HG02973 (cell line): ENCODE measurements at regions not wholly inside any gene's neighbourhood (a gene's known extent, or its start where the extent isn't known, plus 50 kb on each side); places are given as distances from the start of the nearest gene placed in this dataset.
"Not testable (repeated sequence)": the region's sequence is repeated elsewhere in the genome, so short reads cannot be mapped to it uniquely, and the experiment has no call there.

Experiments used
- ATAC-seq: cut with Tn5 transposase; IDR thresholded peaks from one replicate; pipeline ENCODE4 v1.9.1; 2021; ENCODE audit warnings: moderate library complexity; ENCODE audit not compliant: unreplicated experiment

DNA sequence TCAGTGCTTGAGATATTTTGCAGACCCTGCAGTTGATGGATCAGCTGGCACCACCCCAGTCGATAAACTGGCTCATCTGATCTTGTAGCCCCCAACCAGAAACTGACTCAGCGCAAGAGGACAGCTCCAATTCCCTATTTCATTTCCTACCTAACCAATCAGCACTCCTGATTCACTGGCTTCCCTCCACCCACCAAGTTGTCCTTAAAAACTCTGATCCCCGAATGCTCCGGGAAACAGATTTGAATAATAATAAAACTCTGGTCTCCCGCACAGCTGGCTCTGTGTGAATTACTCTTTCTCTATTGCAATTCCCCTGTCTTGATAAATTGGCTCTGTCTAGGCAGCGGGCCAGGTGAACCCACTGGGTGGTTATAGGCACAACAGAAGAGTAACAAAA lies 289.4 kb upstream of the SYT1 start:
- not testable (repeated sequence) for ATAC-seq

DNA sequence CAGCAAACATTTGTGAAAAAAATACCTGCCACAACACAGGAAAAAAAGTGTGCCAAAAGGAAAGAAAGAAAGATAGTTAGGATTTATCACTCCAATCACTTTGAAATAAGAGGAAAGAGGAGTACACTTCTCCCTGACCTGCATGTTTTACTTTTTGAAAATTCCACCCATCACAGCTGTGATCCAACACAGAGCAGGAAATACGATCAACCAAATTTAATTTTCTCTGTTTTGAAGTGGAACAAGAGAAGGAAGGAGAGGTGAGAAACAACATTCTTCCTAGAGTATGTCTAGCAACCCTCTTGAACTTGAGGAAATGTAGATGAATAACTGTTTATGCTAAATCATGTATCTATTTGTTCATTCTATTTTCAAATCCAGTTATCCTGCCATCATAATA lies 284.7 kb upstream of the SYT1 start:
- ATAC-seq = no peak

DNA sequence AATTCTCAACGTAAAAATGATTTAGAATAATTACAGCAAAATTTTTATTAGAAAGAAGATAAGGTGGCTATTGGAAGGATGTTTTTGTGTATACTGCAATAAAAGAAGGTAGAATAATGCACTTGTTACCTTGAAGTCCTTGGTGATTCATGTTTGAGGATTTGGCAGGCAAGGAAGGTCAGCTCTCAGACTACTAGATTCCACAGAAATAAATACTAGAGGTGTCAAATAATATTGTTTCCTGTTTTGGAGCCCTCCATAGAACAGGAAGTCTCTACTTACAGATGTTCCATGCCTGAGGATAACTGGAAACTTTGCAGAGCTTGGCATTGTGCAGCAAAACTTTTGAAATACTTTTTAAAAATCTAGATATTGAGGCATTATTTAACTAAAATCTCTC lies 284.3 kb upstream of the SYT1 start:
- ATAC-seq = no peak

DNA sequence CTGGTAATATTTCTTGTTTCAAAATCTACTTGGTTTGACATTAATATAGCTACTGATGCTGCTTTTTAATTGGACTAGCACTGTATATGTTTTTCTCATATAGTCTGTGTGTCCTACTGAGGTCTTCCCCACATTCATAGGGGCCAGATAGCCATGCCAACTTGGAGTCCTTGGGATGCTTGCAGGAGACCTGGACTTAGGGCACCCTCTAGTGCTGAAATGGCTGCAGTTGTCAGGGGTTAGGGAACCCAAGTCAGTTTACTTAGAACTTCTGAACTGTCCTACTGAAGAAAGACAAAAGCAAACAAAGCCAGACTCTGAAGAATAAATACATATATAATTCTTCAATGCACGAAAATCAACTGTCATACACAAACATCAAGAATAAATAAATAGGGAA lies 279.9 kb upstream of the SYT1 start:
- ATAC-seq = no peak

DNA sequence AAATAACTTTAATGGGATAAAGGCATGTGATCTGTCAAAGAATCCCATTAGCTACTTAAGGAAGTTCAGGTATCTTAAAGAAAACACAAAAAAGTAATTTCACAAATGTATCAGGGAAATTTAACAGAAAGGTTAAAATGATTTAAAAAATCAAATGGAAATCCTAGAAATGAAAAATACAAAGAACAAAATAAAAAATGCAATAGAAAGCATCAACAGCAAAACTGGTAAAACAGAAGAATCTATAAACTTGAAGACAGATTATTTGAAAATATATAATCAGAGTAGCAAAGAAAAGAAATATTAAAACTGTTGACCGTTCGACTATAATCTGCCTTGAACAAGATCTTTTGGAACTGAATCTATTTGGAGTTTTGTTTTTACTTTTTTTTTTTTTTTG lies 279.4 kb upstream of the SYT1 start:
- ATAC-seq = no peak

DNA sequence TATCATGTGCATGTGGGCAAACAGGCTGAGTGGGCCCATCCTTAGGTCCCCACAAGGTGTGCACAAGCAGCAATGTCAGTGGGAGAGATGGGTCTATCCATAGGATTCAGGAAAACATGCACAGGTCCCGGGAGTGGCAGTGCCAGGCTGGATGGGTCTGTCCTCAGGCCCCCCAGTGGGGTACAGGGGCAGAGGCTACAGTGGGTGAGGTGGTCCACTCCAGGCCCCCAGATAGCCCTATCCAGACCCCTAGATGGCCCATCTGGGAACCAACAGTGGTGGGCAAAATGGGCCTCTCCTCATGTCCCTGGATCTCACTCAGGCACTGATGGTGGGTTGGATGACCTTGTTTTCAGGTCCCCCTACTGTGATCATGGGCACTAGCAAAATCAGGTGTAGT lies 277.8 kb upstream of the SYT1 start:
- ATAC-seq = no peak

DNA sequence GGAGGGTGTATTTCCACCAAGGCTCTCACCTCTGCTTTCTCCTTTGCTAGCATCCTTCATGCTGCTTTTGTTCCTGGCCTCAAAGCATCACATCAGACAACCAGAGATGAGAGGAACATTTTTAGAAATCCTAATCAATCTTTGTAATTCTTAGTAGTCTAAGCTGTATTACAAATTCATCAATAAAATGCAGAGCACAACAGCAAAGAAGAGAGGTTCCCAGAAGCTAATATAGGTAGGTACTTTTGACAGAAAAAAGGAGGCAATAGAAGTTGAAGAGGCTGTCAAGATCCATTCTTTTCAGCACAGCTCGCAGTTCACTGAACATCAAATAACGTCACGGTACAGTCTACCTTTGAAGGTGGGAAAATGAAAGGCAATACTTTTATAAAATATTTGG lies 265.2 kb upstream of the SYT1 start:
- ATAC-seq = no peak

DNA sequence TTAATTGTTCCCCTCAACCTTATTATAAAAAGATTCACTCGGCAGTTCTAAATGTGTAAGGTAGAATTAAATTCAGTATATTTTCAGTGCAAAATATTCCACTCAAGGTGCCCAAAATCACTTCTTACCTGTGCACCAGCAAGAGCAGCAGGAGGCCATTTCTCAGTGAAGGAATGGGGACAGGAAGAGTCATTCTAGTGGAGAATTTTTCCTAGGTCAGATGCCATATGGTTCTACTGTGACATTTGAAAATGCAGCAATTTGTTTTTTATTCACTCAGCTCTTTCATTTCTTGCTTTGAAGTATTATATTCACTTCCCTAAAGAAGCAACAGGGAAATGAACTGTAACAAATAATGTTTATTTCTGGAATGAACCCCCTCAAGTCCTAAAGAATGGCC lies 264.0 kb upstream of the SYT1 start:
- ATAC-seq = no peak

DNA sequence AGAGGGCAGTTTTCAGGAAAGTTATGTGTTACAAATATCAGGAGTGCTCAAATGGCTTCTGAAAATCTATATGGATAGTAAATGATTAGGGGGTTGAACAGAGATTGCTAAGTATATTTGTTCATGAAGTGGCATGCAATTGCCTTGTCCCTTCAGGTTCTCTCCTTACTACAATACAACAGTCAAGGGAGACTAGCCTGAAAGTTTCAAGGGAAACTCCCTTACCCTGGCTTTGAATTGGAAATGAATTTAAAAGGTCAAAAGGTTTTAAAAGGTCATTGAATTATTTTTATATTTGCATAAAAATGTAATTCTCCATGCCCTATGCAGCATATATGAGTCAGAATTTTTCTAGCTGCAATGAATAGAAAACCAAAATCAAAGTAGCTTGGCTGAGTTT lies 253.1 kb upstream of the SYT1 start:
- ATAC-seq = no peak

DNA sequence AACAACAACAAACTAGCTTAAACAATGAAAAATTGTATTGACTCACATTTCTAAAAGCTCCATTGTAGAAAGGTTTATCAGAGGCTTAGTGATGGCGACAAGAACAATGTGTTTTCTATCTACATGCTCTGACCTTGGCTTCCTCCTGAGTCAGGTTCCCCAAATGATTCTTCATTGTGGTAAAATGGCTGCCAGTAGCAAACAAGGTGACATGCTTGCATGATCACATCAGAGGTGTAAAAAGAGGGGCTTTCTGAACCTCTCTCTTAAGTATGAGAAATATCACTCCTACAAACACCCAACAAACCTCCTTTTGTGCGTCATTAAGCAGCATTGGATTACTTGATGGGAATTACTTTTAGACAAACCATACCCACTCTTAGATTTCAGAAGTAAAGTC lies 252.4 kb upstream of the SYT1 start:
- ATAC-seq = no peak

DNA sequence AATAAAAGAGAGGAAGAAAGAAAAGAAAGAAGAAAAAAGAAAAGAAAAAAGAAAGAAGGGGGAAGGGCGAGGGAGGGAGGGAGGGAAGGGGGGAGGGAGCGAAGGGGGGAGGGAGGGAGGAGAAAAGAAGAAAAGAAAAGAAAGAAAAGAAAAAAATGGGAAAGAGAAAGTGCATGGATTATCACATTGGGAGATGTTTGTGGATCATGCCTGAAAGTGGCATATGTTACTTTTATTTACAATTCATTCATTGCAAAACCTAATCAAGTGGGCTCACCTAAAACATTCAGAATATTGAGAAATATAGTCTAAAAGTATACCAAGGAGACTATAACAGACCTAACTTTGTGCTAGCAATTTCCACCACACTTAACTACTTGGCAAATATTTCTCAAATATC lies 246.9 kb upstream of the SYT1 start:
- no peak for ATAC-seq

DNA sequence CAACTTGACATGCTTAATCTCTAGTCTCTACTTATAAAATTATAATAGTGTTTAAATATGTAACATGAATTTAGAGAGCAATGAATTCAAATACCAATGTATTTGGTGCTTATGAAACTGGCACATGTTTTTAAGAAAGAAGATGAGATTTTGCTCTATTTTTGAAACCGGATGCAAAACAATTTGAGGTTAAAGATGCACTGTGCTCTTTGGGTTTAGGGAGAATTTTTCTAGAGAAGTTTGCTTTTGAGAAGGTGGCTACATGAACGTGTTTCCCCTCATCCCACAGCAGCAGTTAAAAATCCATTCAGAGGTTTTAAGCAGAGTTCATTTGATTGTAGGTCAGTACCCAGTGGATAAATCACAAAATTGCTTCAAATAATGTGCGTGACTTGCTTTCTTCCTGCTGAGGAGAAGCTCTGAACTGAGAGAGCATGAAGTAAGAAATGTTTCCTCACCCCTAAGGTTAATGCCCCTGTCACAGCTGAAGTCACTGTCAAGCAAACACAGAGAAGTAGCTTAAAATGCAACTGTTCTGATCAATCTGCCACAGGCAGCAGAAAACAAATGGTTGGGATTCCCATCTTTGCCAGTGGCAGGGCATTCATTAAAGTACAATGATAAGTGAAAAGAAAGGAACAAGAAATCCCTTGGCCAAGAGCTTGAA lies 241.9 kb upstream of the SYT1 start:
- no peak for ATAC-seq

DNA sequence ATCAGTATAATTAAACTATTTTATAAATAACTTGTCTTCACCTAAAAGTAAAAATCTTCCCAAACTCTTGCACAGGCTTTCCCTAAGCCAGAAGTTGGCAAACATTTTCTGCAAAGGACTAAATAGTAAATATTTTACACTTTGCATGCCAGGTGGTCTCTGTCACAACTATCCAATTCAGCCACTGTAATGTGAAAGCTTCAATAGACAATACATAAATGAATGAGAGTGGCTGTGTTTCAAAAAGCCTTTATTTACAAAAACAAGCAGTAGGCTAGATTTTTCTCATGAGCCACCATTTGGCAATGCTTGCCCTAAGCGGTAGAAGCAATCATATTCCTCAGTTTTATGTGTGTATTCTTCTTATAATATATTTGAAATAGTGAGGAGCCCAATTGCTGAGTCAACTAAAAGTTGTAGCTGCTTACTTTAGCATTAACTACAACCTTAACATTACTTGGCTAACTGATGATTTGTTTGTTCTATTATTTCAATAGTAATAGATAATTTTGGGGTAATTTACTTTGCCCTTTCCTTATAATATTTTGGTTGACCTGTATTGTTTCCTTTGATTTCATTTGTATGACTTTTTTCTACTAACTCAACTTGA lies 236.0 kb upstream of the SYT1 start:
- no peak for ATAC-seq

DNA sequence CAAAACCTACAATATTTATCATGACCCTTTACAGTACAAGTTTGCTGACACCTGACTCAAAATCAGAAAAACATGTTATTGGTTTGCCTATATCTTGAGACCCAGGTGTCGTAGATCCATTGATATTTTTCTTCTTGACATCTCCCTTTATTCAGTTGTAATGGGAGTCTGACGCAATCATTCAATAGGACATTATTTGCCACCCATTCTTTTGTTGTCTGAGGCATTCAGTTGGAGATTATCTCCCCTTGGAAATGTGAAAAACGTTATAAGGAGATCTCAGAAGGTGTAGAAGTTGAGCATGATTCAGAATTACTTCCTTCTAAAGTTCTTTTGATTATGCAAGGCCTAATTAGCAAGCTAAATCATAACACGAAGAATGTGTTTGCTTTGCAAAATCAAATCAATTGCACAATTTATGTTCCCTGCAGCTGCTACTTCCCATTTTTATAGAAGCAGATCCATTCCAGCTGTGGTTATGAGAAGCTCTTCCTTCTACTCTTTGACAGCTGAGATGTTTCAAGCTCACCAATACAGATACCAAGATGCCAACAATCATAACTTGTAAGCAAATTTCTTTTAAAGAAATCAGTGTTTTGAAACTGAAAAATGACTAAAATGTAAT lies 228.2 kb upstream of the SYT1 start:
- ATAC-seq = no peak

DNA sequence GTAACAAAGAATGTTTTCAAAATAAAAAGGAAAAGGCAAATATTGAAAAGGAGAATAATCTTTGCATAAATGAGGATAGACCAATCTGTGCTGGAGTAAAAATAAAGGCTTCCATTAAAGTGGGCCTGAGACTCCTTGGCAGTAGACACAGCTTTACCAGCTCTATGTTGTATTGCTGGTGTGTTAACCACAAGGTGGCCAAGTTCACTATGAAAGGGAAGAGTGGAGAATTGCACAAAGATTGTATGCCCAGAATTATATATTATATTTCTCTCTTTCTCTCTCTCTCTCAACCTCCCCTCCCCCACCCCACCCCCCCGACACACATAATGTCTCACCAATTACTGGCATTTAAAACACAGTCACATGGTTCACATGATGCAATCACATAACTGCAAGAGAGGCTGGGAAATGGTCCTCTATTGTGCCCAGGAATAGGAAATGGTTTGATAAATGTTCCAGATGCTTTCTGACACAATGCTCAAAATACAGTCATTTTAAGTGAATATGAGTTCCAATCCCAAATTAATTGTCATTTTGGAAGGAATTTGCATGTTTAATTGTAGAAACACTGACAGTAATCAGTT lies 222.6 kb upstream of the SYT1 start:
- ATAC-seq = no peak

DNA sequence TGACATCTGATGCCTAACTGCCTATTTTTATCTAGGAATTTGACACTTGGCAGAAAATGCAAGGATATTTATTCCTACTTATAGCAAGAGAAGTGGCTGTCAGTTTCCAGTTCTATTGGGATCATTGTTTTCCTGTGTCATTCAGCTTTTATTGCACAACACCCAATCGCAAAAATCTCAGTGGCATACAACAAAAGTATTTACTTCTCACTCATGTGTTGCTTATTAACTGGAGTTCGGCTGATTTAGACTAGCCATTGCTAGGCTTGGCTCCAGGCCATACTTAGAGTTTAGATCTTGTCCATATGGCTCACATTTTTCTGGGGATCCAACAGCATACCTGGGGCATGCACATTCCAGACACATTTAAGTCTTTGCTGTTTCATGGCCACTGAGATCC lies 218.6 kb upstream of the SYT1 start:
- ATAC-seq = no peak

DNA sequence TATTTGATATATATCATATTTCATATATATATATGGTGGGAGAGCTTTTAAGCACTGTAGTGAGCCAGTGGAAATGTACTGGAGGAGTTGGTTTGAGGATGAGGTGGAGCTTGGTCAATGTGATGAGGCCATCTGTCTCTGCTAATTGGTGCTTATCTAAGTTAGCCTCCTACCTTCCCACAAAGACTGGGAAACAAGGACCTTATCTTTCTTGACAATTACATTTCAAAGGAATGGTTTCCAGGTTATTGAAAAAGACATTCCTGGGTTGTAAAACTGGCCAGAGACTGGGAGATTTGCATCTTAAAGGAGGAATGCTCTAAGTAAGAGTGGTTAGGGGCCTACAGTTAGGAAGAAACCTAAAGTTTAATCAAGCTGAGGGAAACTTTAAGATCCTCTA lies 212.8 kb upstream of the SYT1 start:
- no peak for ATAC-seq

DNA sequence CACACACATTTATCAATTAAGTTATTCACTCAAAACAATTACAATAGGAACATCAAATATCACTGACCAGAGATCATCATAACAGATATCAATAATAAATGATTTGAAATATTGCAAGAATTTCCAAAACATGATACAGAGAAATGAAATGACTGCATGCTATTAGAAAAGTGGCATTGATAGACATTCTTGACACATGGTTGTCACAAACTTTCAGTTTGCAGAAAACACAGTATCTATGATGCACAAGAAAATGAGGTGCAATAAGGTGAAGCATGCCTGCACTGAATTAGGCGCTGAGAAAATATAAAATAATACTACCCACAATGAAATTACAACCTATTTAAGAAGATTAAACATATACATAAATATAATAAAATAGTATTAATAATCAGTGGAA lies 198.0 kb upstream of the SYT1 start:
- no peak for ATAC-seq

DNA sequence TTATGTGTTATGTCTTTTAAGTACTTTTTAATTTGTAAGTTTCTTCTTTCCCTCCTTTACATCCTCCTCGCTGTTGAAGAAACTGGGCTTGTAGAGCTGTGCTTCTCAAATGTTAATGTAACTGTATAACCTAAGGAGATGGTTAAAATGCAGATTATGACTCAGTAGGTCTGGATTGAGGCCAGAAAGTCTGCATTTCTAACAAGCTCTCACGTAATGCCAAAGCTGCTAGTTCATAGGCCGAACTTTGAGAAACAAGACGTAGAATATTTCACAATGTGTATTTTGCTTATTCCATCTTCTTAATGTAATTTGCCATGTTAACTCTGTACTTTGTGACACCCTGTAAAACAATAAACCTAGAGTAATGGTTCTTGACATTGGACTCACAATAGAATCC lies 193.3 kb upstream of the SYT1 start:
- ATAC-seq = no peak

DNA sequence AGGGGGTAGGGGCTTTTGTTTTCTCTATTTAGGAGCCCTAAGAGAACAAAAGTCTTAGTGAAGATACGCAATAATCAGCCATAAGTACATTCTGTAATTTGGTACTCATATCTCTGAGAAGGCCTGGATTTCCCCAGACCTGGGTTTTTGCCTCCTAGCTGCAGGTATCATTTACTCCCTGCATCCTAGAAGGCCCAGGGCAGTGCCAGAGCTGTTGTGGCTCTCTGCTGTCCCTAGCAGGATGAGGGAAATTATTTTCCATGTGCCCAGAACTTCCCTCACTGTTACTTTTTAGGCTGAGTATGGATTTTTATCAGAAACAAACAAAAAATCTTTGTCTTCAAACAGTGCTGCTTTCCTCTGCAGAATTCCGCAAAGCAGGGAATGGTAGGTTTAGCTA lies 192.5 kb upstream of the SYT1 start:
- no peak for ATAC-seq

DNA sequence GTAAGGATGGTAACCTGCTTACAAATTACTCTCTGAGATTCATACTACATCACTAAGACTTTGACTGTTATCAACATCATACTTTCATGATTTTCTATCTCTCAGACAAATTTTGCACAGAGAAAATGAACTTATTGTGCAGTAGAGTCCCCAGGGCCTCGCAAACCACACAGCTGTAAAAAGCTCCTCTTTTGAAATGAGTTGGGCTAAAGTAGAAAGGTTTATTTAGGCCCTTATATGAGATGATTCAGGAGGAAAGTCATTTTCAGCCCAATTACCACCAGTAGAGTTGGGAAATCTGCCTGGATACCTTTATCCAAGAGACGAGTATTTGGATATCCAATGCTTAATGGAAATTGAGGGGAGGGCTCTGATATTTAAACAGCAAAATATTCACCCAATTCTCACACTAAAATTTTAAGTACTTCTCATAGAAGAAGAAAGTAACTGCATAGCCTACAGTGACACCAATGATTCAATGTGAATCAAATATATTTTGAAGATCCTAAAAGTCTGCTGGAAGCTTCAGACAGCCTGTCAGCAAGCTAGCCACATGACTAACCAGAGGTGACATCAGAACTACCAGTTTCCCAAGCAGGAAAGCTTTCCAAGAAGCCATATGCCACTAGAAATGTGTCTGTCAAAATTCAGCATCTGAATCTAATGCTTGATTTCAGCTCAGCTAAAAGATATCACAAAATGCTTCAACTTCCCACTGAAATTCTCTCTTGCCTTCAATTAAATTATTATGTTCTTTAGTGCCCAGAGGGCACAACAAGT lies 190.1 kb upstream of the SYT1 start:
- no peak for ATAC-seq

DNA sequence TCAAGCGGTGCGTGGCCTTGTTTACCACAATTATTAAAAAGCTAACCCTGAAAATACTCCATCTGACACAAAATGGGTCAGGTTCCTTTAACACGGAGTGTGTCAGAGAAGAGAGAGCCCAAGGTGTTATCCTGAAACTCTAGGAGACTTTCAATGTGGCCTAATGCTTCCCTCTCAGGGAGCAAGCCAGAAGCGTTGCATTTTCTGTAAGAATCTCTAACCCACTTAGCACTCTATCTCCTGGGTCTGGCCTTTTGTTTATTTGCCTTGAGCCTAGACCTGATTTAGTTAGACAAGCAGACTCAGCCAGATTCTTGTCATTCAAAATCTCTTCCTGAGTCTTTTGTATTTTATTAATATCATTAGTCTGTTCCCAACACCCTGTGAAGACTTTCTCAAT lies 184.0 kb upstream of the SYT1 start:
- no peak for ATAC-seq
